ENCODE measurements at regions not wholly inside any gene's neighbourhood (a gene's known extent, or its start where the extent isn't known, plus 50 kb on each side); places are given as distances from the start of the nearest gene placed in this dataset.

GRCh38 chr6:14729129-14729871 is 516.6 kb upstream of the JARID2 start:
- no peak overlapping the region for H3K4me3 Mint-ChIP-seq (ENCODE audit: unreplicated experiment)
- no peak for DNase-seq (ENCODE audit: extremely low spot score, unreplicated experiment)
- no peaks in the 10 kb centered on the region for H3K36me3 Mint-ChIP-seq (ENCODE audit: unreplicated experiment)
- no peaks in the 10 kb centered on the region for H3K27me3 Mint-ChIP-seq (ENCODE audit: unreplicated experiment)
- H3K27ac Mint-ChIP-seq (ENCODE audit: unreplicated experiment) = no peak overlapping the region
- TF ChIP-seq, protein P1, sequence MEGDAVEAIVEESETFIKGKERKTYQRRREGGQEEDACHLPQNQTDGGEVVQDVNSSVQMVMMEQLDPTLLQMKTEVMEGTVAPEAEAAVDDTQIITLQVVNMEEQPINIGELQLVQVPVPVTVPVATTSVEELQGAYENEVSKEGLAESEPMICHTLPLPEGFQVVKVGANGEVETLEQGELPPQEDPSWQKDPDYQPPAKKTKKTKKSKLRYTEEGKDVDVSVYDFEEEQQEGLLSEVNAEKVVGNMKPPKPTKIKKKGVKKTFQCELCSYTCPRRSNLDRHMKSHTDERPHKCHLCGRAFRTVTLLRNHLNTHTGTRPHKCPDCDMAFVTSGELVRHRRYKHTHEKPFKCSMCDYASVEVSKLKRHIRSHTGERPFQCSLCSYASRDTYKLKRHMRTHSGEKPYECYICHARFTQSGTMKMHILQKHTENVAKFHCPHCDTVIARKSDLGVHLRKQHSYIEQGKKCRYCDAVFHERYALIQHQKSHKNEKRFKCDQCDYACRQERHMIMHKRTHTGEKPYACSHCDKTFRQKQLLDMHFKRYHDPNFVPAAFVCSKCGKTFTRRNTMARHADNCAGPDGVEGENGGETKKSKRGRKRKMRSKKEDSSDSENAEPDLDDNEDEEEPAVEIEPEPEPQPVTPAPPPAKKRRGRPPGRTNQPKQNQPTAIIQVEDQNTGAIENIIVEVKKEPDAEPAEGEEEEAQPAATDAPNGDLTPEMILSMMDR (IDR thresholded peaks at IDR 0.05) = no peak
- no peaks in the 10 kb centered on the region for H3K9me3 Mint-ChIP-seq (ENCODE audit: unreplicated experiment)
- peaks cover 13% of the 10 kb centered on the region for H3K4me1 Mint-ChIP-seq (ENCODE audit: unreplicated experiment)

DNA sequence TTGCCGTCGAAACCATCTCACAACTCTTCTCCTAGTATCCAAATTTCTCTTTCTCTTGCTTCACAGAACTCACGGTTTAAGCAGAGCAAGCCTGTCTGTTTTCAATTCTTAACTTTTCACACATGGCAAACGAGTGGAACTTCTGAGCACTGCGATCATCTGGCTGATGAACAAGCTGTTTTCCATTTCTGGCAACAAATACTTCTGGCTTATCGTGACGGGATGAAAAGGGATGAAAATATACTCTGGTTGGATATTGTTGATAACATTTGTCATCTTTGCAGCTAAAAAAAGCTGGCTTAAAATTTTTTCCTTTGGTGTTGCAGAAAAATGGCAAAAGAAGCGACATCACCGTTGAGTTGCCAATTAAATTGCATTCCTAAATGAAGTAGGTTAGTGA is 515.2 kb upstream of the JARID2 start:
- TF ChIP-seq, protein P1 (IDR thresholded peaks at IDR 0.05) = no peak
- no peak overlapping the region for H3K4me3 Mint-ChIP-seq (ENCODE audit: unreplicated experiment)
- no peaks in the 10 kb centered on the region for H3K9me3 Mint-ChIP-seq (ENCODE audit: unreplicated experiment)
- no peaks in the 10 kb centered on the region for H3K36me3 Mint-ChIP-seq (ENCODE audit: unreplicated experiment)
- no peak overlapping the region for H3K27ac Mint-ChIP-seq (ENCODE audit: unreplicated experiment)
- DNase-seq (ENCODE audit: extremely low spot score, unreplicated experiment) = no peak
- peaks cover 19% of the 10 kb centered on the region for H3K4me1 Mint-ChIP-seq (ENCODE audit: unreplicated experiment)
- no peaks in the 10 kb centered on the region for H3K27me3 Mint-ChIP-seq (ENCODE audit: unreplicated experiment)

GRCh38 chr6:14731611-14732010 is 514.3 kb upstream of the JARID2 start:
- DNase-seq (ENCODE audit: extremely low spot score, unreplicated experiment) = no peak
- no peak overlapping the region for H3K4me3 Mint-ChIP-seq (ENCODE audit: unreplicated experiment)
- peaks cover 19% of the 10 kb centered on the region for H3K4me1 Mint-ChIP-seq (ENCODE audit: unreplicated experiment)
- H3K36me3 Mint-ChIP-seq (ENCODE audit: unreplicated experiment) = no peaks in the 10 kb centered on the region
- H3K9me3 Mint-ChIP-seq (ENCODE audit: unreplicated experiment) = no peaks in the 10 kb centered on the region
- no peaks in the 10 kb centered on the region for H3K27me3 Mint-ChIP-seq (ENCODE audit: unreplicated experiment)
- no peak overlapping the region for H3K27ac Mint-ChIP-seq (ENCODE audit: unreplicated experiment)
- TF ChIP-seq, protein P1 (IDR thresholded peaks at IDR 0.05) = no peak

GRCh38 chr6:14732226-14732843 is 513.5 kb upstream of the JARID2 start:
- no peak for DNase-seq (ENCODE audit: extremely low spot score, unreplicated experiment)
- H3K27ac Mint-ChIP-seq (ENCODE audit: unreplicated experiment) = no peak overlapping the region
- H3K36me3 Mint-ChIP-seq (ENCODE audit: unreplicated experiment) = no peaks in the 10 kb centered on the region
- H3K27me3 Mint-ChIP-seq (ENCODE audit: unreplicated experiment) = no peaks in the 10 kb centered on the region
- H3K4me3 Mint-ChIP-seq (ENCODE audit: unreplicated experiment) = no peak overlapping the region
- no peaks in the 10 kb centered on the region for H3K9me3 Mint-ChIP-seq (ENCODE audit: unreplicated experiment)
- TF ChIP-seq, protein P1 (IDR thresholded peaks at IDR 0.05) = no peak
- peaks cover 19% of the 10 kb centered on the region for H3K4me1 Mint-ChIP-seq (ENCODE audit: unreplicated experiment)

Measured in osteocyte (in vitro differentiated cells).